K562 (cell line): ENCODE measurements at regions not wholly inside any gene's neighbourhood (a gene's known extent, or its start where the extent isn't known, plus 50 kb on each side); places are given as distances from the start of the nearest gene placed in this dataset.

Experiments used
- ATAC-seq: fragments of 200-7000 bp; cut with Tn5 transposase; 3 replicates; pipeline ENCODE4 v1.9.1; 2020; ENCODE audit warnings: moderate library complexity
- BruUV-seq: library from RNA; stranded (reverse); fragments of 400-500 nt; replicated peaks from 2 replicates; lab custom pipeline; 2021; lab: Mats Ljungman, UMichigan
- CTCF ChIA-PET: fragments of 300-600 bp; formaldehyde crosslinking; extraction: SDS; loops from one replicate; lab custom pipeline; 2021; ENCODE audit warnings: low intra/inter-chr PET ratio; lab: Yijun Ruan, JAX
- POLR2A ChIA-PET: fragments of 300-600, 350-650 bp; sonication (Branson Sonifier 250); formaldehyde crosslinking; extraction: SDS; loops from one replicate; lab custom pipeline; 2021; ENCODE audit warnings: antibody characterized with exemption, inconsistent platforms; lab: Yijun Ruan, JAX
- DNase-seq, 4 experiments: peaks; one replicate each; pipeline versions ENCODE4 v3.0.0 to v3.0.0-alpha.2; 2011 to 2018; ENCODE audit warnings: low spot score in 3 of 4, mixed read lengths in 3 of 4; ENCODE audit errors: extremely low read depth in 1 of 4
- FAIRE-seq: peaks from 2 replicates; lab custom pipeline; 2011; peaks lifted over from hg19 to GRCh38; lab: Jason Lieb, UNC
- H2AFZ ChIP-seq: 2 replicates; pipeline ENCODE4 v1.6.0; 2011; ENCODE audit warnings: low read depth, low read length, control low read depth, inconsistent platforms
- H3K27ac ChIP-seq: fragments of 200-600 bp; 3 replicates; pipeline ENCODE4 v1.8.0; 2011; ENCODE audit warnings: low read depth, mild to moderate bottlenecking, control low read depth, inconsistent platforms, low read length, moderate library complexity, mixed read lengths; ENCODE audit errors: extremely low read depth
- H3K27me3 ChIP-seq, 2 experiments: fragments of 300-600 bp in 1 of 2; 2 replicates in 1 of 2; 3 replicates in 1 of 2; pipeline versions ENCODE4 v1.6.0 to v1.8.0; 2011; ENCODE audit warnings: inconsistent platforms in 2 of 2, low read length in 2 of 2, mild to moderate bottlenecking in 1 of 2, mixed read lengths in 1 of 2, moderate library complexity in 1 of 2; ENCODE audit not compliant: control insufficient read depth in 2 of 2, insufficient read depth in 2 of 2
- H3K36me3 ChIP-seq: fragments of 300-600 bp; 3 replicates; pipeline ENCODE4 v1.8.0; 2011; ENCODE audit warnings: mild to moderate bottlenecking, low read length, inconsistent platforms; ENCODE audit not compliant: control insufficient read depth, insufficient read depth
- H3K4me1 ChIP-seq, 2 experiments: fragments of 200-600 bp in 1 of 2; replicated peaks in 1 of 2; 2 replicates in 1 of 2; 3 replicates in 1 of 2; pipeline versions ENCODE4 v1.5.1 to v1.8.0; 2011; ENCODE audit warnings: inconsistent platforms in 2 of 2, low read length in 2 of 2, mild to moderate bottlenecking in 1 of 2, mixed read lengths in 1 of 2, moderate library complexity in 1 of 2; ENCODE audit not compliant: control insufficient read depth in 2 of 2, insufficient read depth in 2 of 2
- H3K4me2 ChIP-seq: 2 replicates; pipeline ENCODE4 v1.6.1; 2011; ENCODE audit warnings: low read length, control low read depth, inconsistent platforms, mixed read lengths; ENCODE audit not compliant: insufficient read depth
- H3K4me3 ChIP-seq: fragments of 200-600 bp; sonication (generic), shearing (Covaris generic); 2 replicates; pipeline ENCODE4 v1.5.1; 2016; ENCODE audit warnings: control low read depth, inconsistent platforms
- H3K79me2 ChIP-seq: fragments of 200-600 bp; 3 replicates; pipeline ENCODE4 v1.8.0; 2011; ENCODE audit warnings: low read length, inconsistent platforms; ENCODE audit not compliant: control insufficient read depth, insufficient read depth
- H3K9ac ChIP-seq, 2 experiments: 2 replicates each; pipeline versions ENCODE4 v1.6.0 to v1.6.1; 2011; ENCODE audit warnings: low read depth in 2 of 2, low read length in 2 of 2, control low read depth in 1 of 2, inconsistent platforms in 1 of 2, mild to moderate bottlenecking in 1 of 2, mixed read lengths in 1 of 2; ENCODE audit not compliant: insufficient read depth in 1 of 2
- H3K9me1 ChIP-seq: one replicate; pipeline ENCODE4 v1.6.0; 2011; ENCODE audit warnings: inconsistent platforms, mild to moderate bottlenecking, low read length, moderate library complexity; ENCODE audit not compliant: control insufficient read depth, insufficient read depth
- H3K9me3 ChIP-seq: replicated peaks from 2 replicates; pipeline ENCODE4 v1.5.1; 2011; ENCODE audit warnings: low read depth, low read length, inconsistent platforms; ENCODE audit not compliant: control insufficient read depth, insufficient read depth
- H4K20me1 ChIP-seq: replicated peaks from 2 replicates; pipeline ENCODE4 v1.6.1; 2011; ENCODE audit warnings: low read length, inconsistent platforms, mixed read lengths; ENCODE audit not compliant: control insufficient read depth, insufficient read depth
- CBFA2T2 ChIP-seq: fragments of 450-650 bp; conservative IDR thresholded peaks from 2 replicates; pipeline ENCODE4 v1.6.1; 2017; ENCODE audit warnings: mild to moderate bottlenecking
- CXXC5 ChIP-seq: fragments of 250-450 bp; sonication (Bioruptor Pico); IDR thresholded peaks from 2 replicates; pipeline ENCODE4 v1.8.0; 2022; ENCODE audit warnings: inconsistent platforms, mild to moderate bottlenecking, moderate library complexity
- EHMT2 ChIP-seq: fragments of 450-650 bp; IDR thresholded peaks from 2 replicates; pipeline ENCODE4 v1.6.1; 2018; ENCODE audit warnings: antibody characterized with exemption
- HIVEP1 ChIP-seq: fragments of 250-450 bp; sonication (Bioruptor Pico); IDR thresholded peaks from 2 replicates; pipeline ENCODE4 v1.4.0; 2020; ENCODE audit warnings: mild to moderate bottlenecking
- MAFK ChIP-seq: IDR thresholded peaks from 2 replicates; pipeline ENCODE4 v1.6.1; 2011; ENCODE audit warnings: low read length, improper control_type of control experiment
- RBBP5 ChIP-seq: fragments of 200-600 bp; sonication (generic); IDR thresholded peaks from 2 replicates; pipeline ENCODE4 v1.6.1; 2012; ENCODE audit warnings: borderline replicate concordance, mild to moderate bottlenecking, low read length, control low read depth, inconsistent platforms; ENCODE audit not compliant: insufficient read depth, poor library complexity, severe bottlenecking
- TEAD1 ChIP-seq, 2 experiments: fragments of 450-650 bp in 1 of 2; sonication (generic) in 1 of 2; formaldehyde crosslinking; IDR thresholded peaks; 2 replicates each; pipeline versions ENCODE4 v1.4.0 to v1.8.0; 2020 to 2022; ENCODE audit warnings: mild to moderate bottlenecking in 2 of 2, missing genetic modification reagents in 1 of 2
- THAP7 ChIP-seq: fragments of 250-450 bp; sonication (Bioruptor Pico); IDR thresholded peaks from 2 replicates; pipeline ENCODE4 v1.5.0; 2021
- ZHX1 ChIP-seq: fragments of 150-350 bp; conservative IDR thresholded peaks from 2 replicates; pipeline ENCODE4 v1.6.1; 2014; ENCODE audit warnings: low read length
- ZKSCAN1 ChIP-seq: fragments of 150-350 bp; IDR thresholded peaks from 2 replicates; pipeline ENCODE4 v1.6.1; 2016; ENCODE audit warnings: low read depth, low read length
- ZKSCAN3 ChIP-seq: fragments of 250-450 bp; sonication (Bioruptor Pico); IDR thresholded peaks from 2 replicates; pipeline ENCODE4 v1.4.0; 2020
- ZNF146 ChIP-seq: IDR thresholded peaks from one replicate; pipeline ENCODE4 v1.6.1; 2018; ENCODE audit warnings: missing compliant biosample characterization; ENCODE audit not compliant: unreplicated experiment
- ZNF224 ChIP-seq: sonication (generic); formaldehyde crosslinking; IDR thresholded peaks from 2 replicates; pipeline ENCODE4 v1.8.0; 2022; ENCODE audit warnings: mild to moderate bottlenecking, missing genetic modification reagents
- ZZZ3 ChIP-seq: fragments of 450-650 bp; IDR thresholded peaks from 2 replicates; pipeline ENCODE4 v1.6.1; 2016; ENCODE audit warnings: antibody characterized with exemption, mild to moderate bottlenecking, moderate library complexity
- WGBS: fragments of 100-300 bp; shearing (Covaris generic); methylation state at CpG from one replicate; pipeline ENCODE4 v1.1.6; 2016; ENCODE audit warnings: low coverage, mixed read lengths; ENCODE audit not compliant: insufficient coverage; ENCODE audit errors: missing lambda C conversion rate; 5-methylcytosine and 5-hydroxymethylcytosine counted together
- in situ Hi-C: fragments of 300-500 bp; cut with MboI; formaldehyde crosslinking; loops from 4 replicates; pipeline ENCODE4 v1.15.0; 2018; ENCODE audit warnings: inconsistent platforms, mixed read lengths
- intact Hi-C: fragments of 100-400 bp; cut with micrococcal nuclease; formaldehyde crosslinking; loops from 2 replicates; pipeline ENCODE4 v1.14.2; 2022

GRCh38 chr5:96243862-96244261, 189.2 kb downstream of the PCSK1 start:
- in situ Hi-C loops (no loop called here), intact Hi-C loops (no loop called here)
- ChIA-PET CTCF (no interaction called here), POLR2A (no interaction called here)
- TF ChIP-seq ZKSCAN3 (CRISPR knock-in tag) (no peak), HIVEP1 (CRISPR knock-in tag) (no peak)
- ATAC-seq (no peak), DNase-seq (no peak), FAIRE-seq (no peak)
- Histone ChIP-seq H3K4me3 (no peak overlapping the region), H3K27ac (no peak overlapping the region), H3K4me1 (no peaks in the 10 kb centered on the region), H3K9me3 (no peaks in the 10 kb centered on the region), H3K9me1 (no peaks in the 10 kb centered on the region), H3K36me3 (no peaks in the 10 kb centered on the region), H3K9ac (no peak overlapping the region), H3K79me2 (no peaks in the 10 kb centered on the region), H4K20me1 (no peaks in the 10 kb centered on the region), H3K4me2 (no peak overlapping the region), H2AFZ (no peak overlapping the region), H3K27me3 (peaks cover 0 to 3% of the 10 kb centered on the region in 2 experiments; a peak in 2 of 5 replicates)
- no TSS peak for BruUV-seq
- WGBS = 0% methylated on average over 1 of the region's 1 CpG

GRCh38 chr5:96243203-96243602, 189.8 kb downstream of the PCSK1 start:
- FAIRE-seq = no peak
- POLR2A ChIA-PET = no interaction called here
- H3K79me2 ChIP-seq = no peaks in the 10 kb centered on the region
- TF ChIP-seq THAP7 (CRISPR knock-in tag) = no peak
- no peak for TF ChIP-seq CXXC5 (CRISPR knock-in tag)
- no peak for TF ChIP-seq RBBP5
- TF ChIP-seq TEAD1 (CRISPR knock-in tag; IDR thresholded peaks at IDR 0.05) = no peak
- no peak for TF ChIP-seq EHMT2
- TF ChIP-seq CBFA2T2 = no peak
- TF ChIP-seq ZHX1 = no peak
- no peak for TF ChIP-seq ZZZ3
- TF ChIP-seq ZKSCAN1 = no peak
- no peak for TF ChIP-seq ZNF224 (CRISPR knock-in tag)
- no peak for TF ChIP-seq ZNF146 (CRISPR knock-in tag)
- no peak for TF ChIP-seq MAFK

More at GRCh38 chr5:96243203-96243602, 189.8 kb downstream of the PCSK1 start:
- in situ Hi-C loops = no loop called here
- Histone ChIP-seq H4K20me1 (no peaks in the 10 kb centered on the region), H3K4me1 (no peaks in the 10 kb centered on the region), H3K9me1 (no peaks in the 10 kb centered on the region), H3K9me3 (no peaks in the 10 kb centered on the region), H3K4me2 (no peak overlapping the region), H3K9ac (no peak overlapping the region), H3K27me3 (peaks cover 0 to 3% of the 10 kb centered on the region in 2 experiments; a peak in 2 of 5 replicates), H3K4me3 (no peak overlapping the region), H2AFZ (no peak overlapping the region), H3K27ac (no peak overlapping the region), H3K36me3 (no peaks in the 10 kb centered on the region)
- BruUV-seq = no TSS peak
- ATAC-seq (no peak), DNase-seq (no peak)
- WGBS = 0% methylated on average over 1 of the region's 1 CpG
- CTCF ChIA-PET = no interaction called here
- intact Hi-C loops = no loop called here
